ENCODE measurements at regions not wholly inside any gene's neighbourhood (a gene's known extent, or its start where the extent isn't known, plus 50 kb on each side); places are given as distances from the start of the nearest gene placed in this dataset.

DNA sequence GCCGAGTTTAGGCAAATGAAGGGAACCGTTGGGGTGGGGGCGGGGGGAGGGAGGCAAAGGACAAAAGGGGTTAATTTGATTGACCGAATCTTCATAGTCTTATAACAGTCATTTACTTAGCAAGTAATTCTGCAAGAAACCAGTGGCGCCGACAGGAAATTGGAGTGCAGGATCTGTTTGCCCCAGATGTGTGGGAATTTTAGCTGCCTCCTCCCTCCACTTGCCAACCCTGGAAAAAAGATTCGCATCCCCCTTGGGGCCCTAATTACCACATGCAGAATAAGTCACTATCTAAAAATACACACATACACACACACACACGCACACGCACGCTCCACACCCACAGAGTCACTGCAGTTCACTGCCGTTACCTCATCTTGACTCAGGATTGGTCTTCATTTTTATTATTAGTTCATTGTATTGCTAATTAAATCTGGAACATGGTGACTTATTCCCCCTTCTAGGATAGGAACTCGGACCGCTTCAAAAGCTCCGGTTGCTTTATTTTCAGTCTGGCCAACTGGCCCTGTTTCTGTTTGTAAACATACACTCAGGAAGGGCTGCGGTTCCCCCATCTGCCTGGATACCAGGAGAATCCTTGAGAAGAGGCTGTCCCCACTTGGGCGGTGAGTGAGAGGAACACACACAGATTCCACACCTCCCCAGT, 241.6 kb upstream of the SALL1 start:
- DNase-seq (ENCODE audit: extremely low spot score in 2 of 2): no peak
- intact Hi-C loops (cut with DNase I): no loop called here
- Histone ChIP-seq H3K27me3 (no peaks in the 10 kb centered on the region), H3K9me3 (no peaks in the 10 kb centered on the region), H3K27ac (peak overlapping the region; percentile 58), H3K4me1 (peaks cover 13% of the 10 kb centered on the region), H3K36me3 (no peaks in the 10 kb centered on the region), H3K4me3 (no peak overlapping the region)
- TF ChIP-seq POLR2AphosphoS5 (IDR thresholded peaks at IDR 0.05; ENCODE audit: insufficient read depth in 1 of 2, low read depth in 1 of 2) (peak in 1 of 2 donors; percentile 14), POLR2A (IDR thresholded peaks at IDR 0.05) (no peak)
- TF ChIP-seq, protein P1, sequence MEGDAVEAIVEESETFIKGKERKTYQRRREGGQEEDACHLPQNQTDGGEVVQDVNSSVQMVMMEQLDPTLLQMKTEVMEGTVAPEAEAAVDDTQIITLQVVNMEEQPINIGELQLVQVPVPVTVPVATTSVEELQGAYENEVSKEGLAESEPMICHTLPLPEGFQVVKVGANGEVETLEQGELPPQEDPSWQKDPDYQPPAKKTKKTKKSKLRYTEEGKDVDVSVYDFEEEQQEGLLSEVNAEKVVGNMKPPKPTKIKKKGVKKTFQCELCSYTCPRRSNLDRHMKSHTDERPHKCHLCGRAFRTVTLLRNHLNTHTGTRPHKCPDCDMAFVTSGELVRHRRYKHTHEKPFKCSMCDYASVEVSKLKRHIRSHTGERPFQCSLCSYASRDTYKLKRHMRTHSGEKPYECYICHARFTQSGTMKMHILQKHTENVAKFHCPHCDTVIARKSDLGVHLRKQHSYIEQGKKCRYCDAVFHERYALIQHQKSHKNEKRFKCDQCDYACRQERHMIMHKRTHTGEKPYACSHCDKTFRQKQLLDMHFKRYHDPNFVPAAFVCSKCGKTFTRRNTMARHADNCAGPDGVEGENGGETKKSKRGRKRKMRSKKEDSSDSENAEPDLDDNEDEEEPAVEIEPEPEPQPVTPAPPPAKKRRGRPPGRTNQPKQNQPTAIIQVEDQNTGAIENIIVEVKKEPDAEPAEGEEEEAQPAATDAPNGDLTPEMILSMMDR (IDR thresholded peaks at IDR 0.05): no peak

DNA sequence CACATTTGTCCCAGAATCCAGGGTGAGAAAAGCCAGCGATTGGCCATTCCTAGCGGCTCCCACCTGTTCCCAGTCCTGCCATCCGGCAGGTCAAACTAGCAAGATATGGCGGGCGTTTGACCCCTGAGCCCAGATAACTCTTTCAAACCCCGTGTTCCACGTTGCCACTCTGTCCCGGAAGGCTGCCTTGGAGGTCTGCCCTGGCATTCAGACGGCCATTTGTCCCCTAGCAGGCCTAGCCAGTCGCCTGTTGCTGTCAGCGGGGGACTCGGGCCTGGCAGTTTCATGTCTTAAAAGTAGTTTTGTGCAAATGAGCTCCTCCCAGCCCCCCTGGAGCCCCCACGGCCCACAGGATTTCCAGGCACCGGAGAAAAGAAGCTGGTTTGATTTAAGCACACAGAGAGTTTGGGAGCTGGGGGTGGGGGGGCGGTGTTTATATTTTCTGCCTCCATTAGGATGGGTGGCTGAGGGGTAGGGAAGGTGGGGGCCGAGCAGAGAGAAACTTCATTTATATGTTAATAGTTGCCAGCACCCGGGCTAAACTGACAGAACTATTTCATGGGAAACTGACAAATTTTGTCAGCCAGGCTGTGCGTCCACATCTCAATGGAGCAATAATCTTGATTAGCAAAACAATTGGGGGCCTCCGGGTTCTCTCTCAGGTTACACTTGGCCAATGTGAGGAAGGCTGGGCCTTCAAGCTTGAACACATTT, 240.9 kb upstream of the SALL1 start:
- TF ChIP-seq, protein P1 (IDR thresholded peaks at IDR 0.05): no peak
- TF ChIP-seq POLR2AphosphoS5 (IDR thresholded peaks at IDR 0.05; ENCODE audit: insufficient read depth in 1 of 2, low read depth in 1 of 2) (no peak), POLR2A (IDR thresholded peaks at IDR 0.05) (no peak)
- H3K4me3 ChIP-seq: no peak overlapping the region
- peak overlapping the region; percentile 58 for H3K27ac ChIP-seq
- intact Hi-C loops (cut with DNase I): no loop called here
- H3K27me3 ChIP-seq: no peaks in the 10 kb centered on the region
- no peaks in the 10 kb centered on the region for H3K36me3 ChIP-seq
- H3K9me3 ChIP-seq: no peaks in the 10 kb centered on the region
- DNase-seq (ENCODE audit: extremely low spot score in 2 of 2): no peak
- peaks cover 13% of the 10 kb centered on the region for H3K4me1 ChIP-seq

DNA sequence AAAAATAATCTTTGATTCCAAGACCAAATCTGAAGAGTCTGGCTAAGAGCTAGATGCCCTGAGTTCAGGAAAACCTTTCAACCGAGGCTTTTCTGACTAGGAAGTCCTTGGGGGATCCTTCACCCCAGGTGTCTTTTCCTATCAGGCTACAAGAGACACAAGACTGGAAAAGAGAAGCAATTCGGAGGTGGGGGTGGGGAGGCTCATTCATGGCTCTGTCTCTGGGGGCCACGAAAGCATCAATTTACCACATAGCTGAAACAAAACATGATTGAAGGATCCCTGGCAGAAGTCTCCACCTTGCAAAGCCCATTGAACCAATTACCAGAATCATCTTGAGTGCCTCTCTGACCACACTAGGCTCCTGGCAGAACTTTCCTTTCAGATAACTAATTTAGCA, 239.8 kb upstream of the SALL1 start:
- TF ChIP-seq POLR2AphosphoS5 (IDR thresholded peaks at IDR 0.05; ENCODE audit: insufficient read depth in 1 of 2, low read depth in 1 of 2) (no peak), POLR2A (IDR thresholded peaks at IDR 0.05) (no peak)
- TF ChIP-seq, protein P1 (IDR thresholded peaks at IDR 0.05): no peak
- Histone ChIP-seq H3K9me3 (no peaks in the 10 kb centered on the region), H3K4me1 (peaks cover 13% of the 10 kb centered on the region), H3K36me3 (no peaks in the 10 kb centered on the region), H3K27ac (no peak overlapping the region), H3K4me3 (no peak overlapping the region), H3K27me3 (no peaks in the 10 kb centered on the region)
- intact Hi-C loops (cut with DNase I): no loop called here
- DNase-seq (ENCODE audit: extremely low spot score in 2 of 2): no peak

DNA sequence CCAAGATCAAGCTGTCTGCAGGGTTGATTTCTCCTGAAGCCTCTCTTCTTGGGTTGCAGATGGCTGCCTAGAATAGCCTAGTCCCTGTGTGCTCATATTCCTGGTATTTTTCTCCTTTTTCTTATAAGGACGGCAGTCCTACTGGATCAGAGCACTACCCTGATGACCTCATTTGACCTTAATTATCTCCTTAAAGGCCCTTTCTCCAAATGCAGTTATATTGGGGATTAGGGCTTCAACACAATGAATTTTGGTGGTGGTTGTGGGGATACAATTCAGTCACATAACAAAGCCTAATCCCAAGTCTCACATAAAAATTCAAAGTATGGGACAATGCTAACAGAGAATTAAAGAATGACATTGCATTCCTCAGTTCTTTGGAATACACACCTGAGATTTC, 238.8 kb upstream of the SALL1 start:
- peaks cover 13% of the 10 kb centered on the region for H3K4me1 ChIP-seq
- no peaks in the 10 kb centered on the region for H3K9me3 ChIP-seq
- no peak for DNase-seq (ENCODE audit: extremely low spot score in 2 of 2)
- H3K4me3 ChIP-seq: no peak overlapping the region
- no peaks in the 10 kb centered on the region for H3K27me3 ChIP-seq
- intact Hi-C loops (cut with DNase I): no loop called here
- TF ChIP-seq, protein P1 (IDR thresholded peaks at IDR 0.05): no peak
- no peak for TF ChIP-seq POLR2AphosphoS5 (IDR thresholded peaks at IDR 0.05; ENCODE audit: insufficient read depth in 1 of 2, low read depth in 1 of 2)
- TF ChIP-seq POLR2A (IDR thresholded peaks at IDR 0.05): no peak
- no peaks in the 10 kb centered on the region for H3K36me3 ChIP-seq
- H3K27ac ChIP-seq: no peak overlapping the region

DNA sequence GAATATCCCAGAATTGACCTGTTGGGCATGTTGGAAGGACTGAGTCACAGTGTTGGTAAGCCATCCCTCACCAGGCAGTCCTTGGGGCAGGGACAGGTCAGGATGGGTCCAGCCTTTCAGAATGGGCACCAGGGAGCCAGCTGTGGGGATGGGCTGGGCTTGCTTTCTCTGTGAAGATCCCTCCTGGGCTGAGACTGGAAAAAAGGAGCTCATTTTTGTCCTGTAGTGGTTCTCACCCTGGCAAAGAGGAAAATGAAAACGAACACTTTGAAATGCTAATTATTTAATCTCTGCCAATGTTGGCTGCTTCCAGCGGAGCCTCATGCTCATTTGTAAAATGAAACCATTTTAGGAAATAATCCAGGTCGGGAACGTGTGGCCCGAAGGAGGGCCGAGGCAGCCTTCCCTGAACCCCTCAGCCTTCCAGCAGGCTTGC, 237.5 kb upstream of the SALL1 start:
- Histone ChIP-seq H3K36me3 (no peaks in the 10 kb centered on the region), H3K4me1 (peaks cover 6% of the 10 kb centered on the region), H3K4me3 (no peak overlapping the region), H3K9me3 (no peaks in the 10 kb centered on the region), H3K27ac (no peak overlapping the region), H3K27me3 (no peaks in the 10 kb centered on the region)
- DNase-seq (ENCODE audit: extremely low spot score in 2 of 2): no peak
- intact Hi-C loops (cut with DNase I): no loop called here
- TF ChIP-seq POLR2A (IDR thresholded peaks at IDR 0.05): no peak

All from vagina (tissue), 2 donors.